HG03064 (cell line): ENCODE measurements at regions not wholly inside any gene's neighbourhood (a gene's known extent, or its start where the extent isn't known, plus 50 kb on each side); places are given as distances from the start of the nearest gene placed in this dataset.

Source experiments
- ATAC-seq: cut with Tn5 transposase; IDR thresholded peaks from one replicate; pipeline ENCODE4 v1.9.1; 2021; ENCODE audit warnings: low read depth; ENCODE audit not compliant: unreplicated experiment

DNA sequence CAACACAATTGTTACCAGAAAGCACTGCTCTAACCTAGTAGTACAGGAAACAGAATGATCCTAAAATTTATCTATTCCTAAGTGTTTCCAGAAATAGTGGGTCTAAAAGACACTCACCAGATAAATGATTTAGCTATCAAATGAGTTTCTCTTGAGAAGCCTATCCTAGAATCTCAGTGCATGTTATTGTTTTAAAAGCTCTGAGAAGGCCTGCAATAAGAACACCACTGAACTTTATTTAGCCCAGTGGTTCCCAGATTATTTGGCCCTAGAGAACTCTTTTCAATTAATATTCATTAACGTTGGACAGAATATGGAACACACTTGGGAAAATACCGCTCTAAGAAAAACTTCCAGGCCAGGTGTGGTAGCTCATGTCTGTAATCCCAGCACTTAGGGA lies 220.1 kb upstream of the GHITM start:
- no peak for ATAC-seq

DNA sequence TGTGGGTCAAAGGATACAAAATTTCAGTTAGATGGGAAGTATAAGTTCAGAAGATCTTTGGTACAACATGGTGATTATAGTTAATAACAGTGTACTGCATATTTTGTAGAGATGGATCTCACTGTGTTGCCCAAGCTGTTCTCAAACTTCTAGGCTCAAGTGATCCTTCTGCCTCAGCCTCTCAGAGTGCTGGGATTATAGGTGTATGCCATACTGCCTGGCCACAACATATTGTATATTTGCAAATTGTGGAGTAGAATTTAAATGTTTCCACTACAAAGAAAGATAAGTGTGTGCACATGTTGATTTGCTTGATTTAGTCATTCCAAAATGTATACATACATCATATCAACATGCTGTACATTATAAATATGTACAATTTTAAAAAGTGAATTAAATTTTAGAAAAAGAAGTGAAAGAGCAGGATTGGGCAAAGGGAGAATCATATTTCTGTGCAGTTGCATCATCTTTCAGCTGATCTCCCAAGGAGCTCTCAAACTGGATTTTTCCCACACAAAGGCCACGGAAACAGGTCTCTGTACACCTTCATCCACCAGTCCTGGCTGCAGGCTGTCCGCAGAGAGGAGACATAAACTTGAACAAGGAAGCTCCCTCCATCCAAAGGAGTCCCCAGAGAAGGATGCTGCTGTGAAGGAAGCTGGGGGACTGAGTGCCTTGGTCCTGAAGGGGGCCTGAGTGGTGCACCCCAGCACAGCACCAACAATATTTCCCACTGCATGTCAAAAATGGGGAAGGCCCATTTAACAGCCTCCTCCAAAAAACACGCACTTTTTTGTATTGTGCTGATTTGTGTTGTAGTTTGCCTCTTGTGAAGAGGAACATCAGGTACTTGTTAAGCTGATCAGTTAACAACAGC lies 217.1 kb upstream of the GHITM start:
- ATAC-seq = no peak

DNA sequence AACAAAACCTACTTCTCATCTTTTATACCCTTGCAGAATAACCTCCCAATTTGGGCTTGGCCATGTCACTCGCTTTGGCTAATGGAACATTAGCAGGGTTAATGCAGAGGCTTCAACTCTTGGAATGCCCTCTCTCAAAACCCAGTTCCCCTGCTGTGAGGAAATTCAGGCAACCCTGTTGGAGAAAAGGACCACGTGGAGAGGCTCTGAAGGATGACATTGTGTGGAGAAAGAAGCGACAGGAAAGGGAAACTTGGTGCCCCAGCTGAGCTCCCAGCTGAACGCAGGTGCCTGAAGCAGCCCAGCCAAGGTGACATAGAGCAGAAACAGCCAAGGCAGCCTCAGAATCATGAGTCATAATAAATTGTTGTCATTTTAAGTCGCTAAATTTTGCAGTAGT lies 214.2 kb upstream of the GHITM start:
- no peak for ATAC-seq

DNA sequence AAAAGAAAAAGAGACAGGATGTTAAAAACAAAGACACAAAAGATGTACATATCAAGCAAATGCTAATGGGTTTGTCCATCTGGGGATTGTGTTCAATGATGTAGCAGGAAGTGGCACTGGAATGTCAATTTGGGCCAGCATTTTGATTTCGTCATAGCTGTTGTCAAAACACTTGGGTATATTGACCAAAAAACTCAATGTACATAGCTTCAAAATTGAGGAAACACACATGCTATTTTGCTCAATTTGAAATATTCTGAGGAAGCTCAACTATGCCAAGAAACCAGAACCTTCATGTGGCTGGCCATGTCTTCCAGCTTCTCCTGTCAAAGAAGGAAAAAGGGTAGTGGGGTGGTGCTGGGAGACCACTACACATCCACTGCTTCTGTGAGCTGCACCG lies 212.7 kb upstream of the GHITM start:
- no peak for ATAC-seq

DNA sequence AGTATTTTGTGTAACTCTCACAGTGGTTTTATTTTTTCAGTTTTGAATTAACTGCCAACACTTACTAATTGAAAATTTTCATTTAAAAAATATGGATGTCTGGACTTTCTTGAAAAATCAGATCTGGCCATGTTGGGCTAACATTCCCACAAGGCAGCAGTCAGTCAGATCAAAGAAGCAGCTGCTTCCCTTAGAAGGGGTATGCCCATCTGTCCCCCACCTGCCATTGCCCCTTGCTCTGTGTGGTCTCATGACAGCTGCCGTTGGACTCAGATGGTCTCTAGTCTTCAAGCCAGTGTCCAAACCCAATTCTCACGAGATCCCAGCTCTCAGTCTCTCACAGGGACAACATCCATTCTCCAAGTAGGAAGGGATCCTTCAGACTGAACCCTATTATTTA lies 212.1 kb upstream of the GHITM start:
- no peak for ATAC-seq

DNA sequence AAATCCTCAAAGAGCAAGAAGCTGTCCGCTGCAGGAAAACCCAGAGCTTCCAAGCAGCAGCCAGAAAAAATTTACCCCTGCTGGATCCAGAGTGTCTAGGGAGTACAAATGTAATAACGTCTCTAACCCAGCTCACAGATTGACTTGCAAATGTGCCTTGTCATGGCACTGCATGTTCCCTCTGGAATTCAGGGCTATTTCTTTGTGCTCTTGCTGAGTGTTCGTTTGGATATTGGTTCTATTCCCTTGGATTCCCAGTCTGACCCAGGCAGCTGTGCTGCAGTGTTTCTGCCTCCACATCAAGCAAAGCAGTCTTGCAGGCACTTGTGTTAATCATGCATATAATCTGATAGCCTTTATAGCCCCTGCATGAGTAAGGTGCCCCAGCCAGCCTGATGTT lies 209.9 kb upstream of the GHITM start:
- ATAC-seq = no peak

DNA sequence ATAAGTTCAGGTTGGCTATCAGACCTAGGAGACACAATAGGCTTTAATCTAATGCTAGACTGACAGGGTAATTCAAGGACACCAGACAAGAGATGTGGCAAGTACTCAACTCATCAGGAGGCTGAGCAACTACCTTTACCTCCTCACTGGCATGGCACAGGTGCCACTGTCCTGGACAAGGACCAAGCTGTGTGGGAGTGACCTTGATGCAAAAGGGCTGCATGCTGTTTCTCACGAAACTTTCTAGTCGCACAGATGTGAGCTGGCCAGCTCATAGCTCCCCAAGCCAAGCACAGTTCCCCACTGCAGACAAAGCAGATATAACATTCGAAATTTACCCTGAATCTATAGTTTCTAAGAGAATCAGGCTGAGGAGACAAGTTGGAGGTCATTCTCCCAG lies 207.6 kb upstream of the GHITM start:
- no peak for ATAC-seq

DNA sequence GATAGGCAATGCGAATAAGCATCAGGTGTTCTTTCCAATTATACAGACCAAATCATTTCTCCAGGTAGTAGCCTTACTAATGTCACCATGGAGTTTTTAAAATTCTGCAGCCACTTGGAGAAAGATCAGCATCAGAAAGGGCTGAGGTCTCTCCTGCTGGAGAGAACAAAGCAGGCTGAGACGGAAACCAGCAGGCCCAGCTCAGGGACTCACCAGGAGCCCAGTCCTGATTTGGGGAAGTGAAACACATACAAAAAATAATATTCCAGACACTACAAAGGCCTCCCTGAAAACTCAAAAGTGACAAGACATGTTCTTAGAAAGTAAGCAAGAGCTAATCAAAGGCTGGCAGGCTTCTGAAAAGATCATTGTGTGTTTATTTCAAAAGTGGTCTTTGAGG lies 207.1 kb upstream of the GHITM start:
- no peak for ATAC-seq

DNA sequence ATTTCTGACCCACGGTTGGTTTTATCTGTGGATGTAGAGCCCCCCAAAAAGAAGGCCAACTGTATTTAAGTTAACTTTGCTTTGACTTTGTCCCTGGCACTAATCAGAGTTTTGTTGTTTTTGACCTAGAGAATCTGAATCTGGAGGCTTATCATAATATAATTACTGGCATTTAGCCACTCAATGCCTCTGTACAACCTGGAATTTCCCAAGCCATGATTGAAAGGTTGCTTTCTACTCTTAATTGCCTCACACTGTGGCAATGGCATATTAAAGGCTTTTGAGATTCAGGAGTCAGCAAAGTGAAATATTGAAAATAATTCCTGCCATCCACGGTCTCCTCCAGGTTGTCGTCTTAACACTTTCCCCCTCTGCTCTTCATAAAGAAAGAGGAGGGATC lies 205.2 kb upstream of the GHITM start:
- ATAC-seq = no peak

DNA sequence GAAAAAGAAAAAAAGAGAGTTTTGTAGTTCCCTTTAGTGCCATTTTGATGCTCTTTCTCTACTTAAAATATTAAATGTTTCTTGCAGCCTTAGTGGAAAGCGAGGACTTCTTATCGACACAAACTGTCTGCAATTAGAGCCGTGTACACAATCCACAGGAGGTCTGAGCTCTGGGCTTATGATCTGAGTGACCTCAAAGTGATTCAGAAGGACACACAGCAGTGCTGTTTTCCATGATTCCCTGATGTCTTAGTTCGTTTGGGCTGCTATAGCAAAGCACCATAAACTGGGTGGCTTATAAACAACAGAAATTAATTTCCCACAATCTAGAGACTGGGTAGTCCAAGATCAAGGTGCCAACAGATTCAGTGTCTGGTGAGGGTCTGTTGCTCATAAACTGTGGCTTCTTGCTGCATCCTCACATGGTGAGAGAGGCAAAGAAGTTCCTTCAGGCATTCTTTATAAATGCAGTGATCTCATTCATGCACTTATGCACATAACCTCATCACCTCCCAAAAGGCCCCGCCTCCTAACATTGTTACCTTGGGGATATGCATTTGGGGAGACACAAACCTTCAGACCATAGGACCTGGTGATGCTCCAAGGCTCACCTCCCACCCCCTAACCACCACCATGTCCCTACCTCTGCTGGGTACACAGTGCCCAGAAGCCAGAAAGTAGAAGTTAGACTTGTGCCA lies 204.5 kb upstream of the GHITM start:
- no peak for ATAC-seq

DNA sequence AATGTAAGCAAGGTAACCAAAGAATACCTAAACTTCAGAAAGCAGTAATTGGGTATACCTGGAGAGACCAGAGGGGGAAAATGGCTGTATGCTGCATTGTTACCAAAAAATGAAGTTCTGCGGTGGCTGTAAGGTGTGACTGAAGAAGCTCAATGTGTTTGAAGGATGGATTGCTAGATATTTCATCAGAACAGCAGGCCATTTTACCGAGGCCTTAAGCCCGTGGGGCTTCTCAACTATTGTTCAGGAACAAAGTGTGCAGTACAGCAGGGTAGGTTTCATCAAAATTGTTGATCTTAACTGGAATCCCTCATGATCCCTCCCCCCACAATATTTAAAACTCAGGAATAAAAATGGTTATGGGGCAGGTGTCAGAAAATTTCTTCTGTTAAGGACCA lies 204.0 kb upstream of the GHITM start:
- no peak for ATAC-seq

DNA sequence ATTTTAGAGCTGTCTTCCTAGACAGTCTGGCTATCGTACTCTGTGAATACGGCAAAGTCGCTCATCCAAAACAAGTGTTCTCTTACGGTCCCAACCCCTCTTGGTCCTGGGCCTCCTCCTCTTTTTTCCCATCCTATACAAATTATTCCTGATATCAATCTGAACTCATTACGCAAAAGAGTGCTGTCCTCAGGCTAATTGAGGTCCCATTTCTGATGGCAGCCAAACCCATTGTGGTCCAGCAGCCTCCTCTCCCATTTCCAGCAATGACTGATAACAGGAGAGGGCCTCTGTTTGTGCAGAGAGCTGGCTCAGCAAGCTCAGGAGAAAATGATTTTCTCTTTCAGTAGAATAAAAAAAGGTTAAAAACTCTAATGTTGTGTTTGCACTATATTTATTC lies 203.4 kb upstream of the GHITM start:
- ATAC-seq = no peak

DNA sequence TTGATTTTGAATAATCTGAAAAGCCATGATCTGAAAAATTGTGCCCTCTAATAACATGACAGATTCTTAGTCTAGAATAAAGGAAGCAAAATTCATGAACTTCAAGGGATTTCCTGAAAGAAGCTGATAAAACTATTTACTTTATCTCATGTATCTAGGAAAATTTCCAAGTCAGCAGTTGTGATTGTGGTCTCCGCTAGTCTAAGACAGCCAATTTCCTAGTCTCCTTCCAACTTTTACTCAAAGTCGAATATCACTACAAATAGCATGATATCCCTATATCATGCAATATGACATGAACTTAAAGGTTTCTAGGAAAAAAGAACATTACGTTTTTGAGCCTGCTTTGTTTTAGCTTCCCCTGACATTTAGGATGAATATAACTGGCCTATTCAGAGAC lies 202.1 kb upstream of the GHITM start:
- no peak for ATAC-seq

DNA sequence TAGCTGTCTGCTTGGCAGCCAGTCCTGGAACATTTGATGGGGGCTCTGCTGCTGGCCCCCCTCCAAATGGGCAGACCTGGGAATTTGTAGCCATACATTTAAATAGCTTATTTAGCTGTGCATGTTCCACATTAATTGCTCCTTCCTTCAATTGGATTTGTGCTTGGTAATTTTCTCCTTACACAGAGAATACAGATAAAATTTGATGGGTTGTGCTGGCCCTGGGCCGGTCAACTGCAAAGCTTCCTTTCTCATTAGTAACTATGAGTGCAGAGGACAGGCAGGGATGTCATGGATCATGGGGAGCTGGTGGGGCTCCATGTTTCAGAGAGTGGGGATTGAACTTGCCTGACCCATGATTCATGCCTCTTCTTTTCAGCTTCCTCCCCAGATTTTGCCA lies 201.5 kb upstream of the GHITM start:
- no peak for ATAC-seq

DNA sequence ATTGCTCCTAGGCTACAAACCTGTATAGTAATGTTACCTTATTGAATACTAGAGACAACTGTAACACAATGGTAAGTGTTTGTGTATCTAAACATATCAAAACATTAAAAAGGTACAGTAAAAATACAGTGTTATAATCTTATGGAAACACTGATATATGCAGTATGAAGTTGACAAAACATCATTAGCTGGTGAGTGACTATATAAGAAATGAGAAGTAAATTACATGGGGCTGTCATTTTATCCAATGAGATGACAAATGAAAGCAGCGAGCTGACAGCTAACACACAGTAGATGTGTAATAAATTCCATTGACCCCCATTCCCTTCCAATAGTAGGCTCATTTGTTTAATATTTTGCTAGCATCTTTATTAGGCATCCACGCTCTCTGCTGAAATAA lies 198.1 kb upstream of the GHITM start:
- ATAC-seq = no peak

DNA sequence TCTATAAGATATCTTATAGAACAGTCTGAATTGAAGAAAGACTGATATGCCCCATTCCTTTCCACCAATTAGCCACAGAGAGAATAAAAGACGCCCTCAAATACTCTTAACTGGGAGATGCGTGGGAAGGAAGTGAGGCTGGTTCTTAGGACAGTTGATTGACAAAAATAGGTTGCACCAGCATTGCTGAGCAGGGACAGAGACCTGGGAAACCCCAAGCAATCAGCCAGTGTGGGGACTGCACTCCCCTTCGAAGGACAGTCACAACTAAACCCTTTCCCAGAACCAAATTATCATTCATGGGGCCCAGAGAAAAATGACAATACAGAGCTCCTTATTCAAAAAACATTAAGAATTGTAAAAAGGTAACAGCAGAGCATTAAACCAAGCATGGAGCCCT lies 196.9 kb upstream of the GHITM start:
- no peak for ATAC-seq

DNA sequence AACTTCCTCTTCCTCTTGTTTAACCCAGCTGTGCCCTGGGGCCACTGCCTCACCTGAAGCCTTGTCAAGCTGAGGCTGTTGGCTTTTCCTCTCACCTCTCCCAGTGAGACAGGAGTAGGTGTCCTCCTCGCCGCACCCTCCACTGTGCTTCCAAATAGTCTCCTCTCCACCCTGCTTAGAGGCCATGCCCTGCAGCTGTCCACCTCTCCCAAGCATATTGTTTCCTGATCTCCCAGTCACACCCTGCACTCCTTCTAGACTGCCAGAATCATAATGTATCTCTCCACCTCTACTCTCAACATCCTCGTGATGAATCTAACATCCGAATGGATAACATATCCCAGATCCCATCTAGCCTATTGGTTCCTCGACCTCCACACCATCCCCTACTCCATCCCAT lies 196.3 kb upstream of the GHITM start:
- ATAC-seq = no peak

DNA sequence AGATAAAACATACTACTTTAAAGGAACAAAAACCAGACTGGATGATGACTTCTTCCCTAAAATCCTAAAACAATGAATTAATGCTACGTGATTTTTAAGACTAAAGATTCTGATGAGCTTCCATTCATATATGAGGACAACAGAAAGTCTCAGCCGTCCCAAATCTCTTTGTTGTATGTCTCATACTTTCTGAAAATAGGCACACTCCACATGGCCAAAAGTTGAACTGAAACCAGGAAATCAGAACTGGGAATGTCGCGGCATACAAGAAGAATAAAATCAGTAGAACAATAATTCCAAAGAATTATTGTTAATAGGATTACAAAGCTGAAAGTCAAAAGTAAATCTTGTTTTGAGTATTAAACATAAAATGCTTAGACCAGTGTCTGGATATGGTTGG lies 195.4 kb upstream of the GHITM start:
- ATAC-seq = no peak

DNA sequence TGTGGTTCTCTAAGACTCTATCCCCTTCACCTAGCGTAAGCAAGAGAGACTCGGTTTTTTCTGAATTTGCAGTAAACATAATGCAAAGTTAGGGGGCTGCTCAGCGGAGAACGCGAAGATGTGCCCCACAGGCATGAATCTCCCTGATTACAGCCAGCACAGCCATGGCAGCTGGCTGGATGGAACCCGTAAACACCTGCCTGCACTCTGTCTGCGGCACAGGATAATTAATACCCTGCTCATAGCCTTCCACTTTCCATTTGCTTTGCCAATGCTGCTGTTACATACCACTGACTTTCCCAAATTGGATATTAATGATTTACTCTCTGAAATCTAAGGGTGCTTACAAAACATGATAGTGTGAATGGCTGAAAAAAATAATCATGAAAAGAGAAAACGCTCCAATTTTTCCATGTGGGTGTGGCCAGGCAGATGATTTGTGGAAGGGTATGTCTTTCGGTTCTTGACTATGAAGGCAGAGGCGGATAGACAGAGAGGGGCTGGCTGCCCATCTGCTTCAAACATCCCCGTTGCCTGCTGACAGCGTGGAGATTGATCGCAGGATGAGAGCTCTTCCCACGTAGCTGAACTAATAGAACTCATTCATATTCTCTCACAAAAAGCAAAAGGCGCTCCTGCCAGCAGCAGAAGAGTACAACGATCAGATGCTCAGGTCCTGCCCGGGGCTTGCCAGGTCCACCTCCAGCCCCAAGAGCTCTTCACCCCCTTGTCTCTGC lies 193.2 kb upstream of the GHITM start:
- ATAC-seq = no peak

DNA sequence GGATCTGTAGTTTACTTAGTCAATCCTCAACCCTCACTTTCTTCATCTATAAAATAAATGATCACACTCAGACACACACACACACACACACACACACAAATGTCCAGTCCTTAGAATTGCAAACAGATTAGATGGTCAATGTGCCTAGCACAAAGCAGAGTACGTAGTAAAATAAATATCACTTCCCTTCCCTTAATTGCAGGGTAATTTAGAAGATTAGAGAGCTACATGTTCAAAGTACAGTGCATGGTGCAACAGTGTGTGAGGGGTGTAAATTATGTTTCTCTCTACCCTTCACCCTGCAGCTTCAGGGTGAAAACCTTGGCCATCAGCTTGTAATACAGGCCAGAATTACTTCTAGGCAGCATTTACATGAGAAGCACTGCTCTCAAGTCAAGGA lies 187.0 kb upstream of the GHITM start:
- no peak for ATAC-seq

DNA sequence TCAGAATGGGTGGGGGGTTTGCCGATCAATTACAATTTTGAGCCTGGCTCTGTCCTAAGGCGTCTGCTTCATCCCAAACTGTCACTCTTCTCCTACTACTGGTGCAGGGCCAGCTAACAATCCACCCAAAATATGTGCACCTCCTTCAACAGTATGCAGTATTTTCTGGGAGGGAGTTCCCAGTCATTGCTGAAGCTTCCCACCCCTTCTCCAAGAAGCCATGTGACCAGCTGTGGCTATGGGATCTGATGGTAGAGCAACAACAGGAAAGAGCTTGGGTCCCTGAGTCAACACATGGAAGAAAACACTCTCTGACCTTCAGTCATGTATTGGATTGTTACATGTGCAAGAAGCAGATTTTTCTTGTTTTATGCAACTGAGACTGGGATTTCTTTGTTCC lies 185.7 kb upstream of the GHITM start:
- ATAC-seq = no peak
